ENCODE measurements at regions not wholly inside any gene's neighbourhood (a gene's known extent, or its start where the extent isn't known, plus 50 kb on each side); places are given as distances from the start of the nearest gene placed in this dataset.

DNA sequence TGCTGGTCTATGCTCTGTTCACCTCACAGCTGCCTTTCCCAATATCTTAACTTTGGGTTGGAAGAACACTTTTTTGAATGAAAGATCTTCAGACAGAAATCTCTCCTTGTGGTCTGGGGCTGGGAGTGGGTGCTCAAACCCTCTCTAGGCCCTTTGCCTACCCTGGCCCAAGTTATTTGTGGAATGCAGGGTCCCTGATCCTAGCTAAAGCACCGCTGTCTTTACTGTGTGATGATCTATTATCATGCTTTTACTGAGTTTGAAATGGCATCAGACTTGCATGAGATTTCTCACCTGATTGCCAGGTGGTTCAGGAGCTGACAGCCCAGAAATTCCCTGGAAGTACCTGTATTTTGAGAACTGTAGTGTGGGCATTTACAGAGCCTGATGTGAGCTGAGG is 412.7 kb upstream of the ONECUT1 start:
- Histone ChIP-seq H3K4me2 (ENCODE audit: low read length) (no peak overlapping the region), H3K4me3 (ENCODE audit: low read length) (no peak overlapping the region), H3K79me2 (ENCODE audit: low read length) (no peaks in the 10 kb centered on the region), H3K27me3 (ENCODE audit: low read depth, low read length) (peaks cover 32% of the 10 kb centered on the region), H3K27ac (ENCODE audit: low read length) (no peak overlapping the region), H3K36me3 (replicated peaks; ENCODE audit: low read depth, low read length) (no peaks in the 10 kb centered on the region), H2AFZ (ENCODE audit: low read depth, low read length) (no peak overlapping the region), H3K9me3 (ENCODE audit: insufficient read depth, low read length) (no peaks in the 10 kb centered on the region), H3K4me1 (ENCODE audit: low read length) (no peaks in the 10 kb centered on the region), H4K20me1 (ENCODE audit: insufficient read depth, low read length) (no peaks in the 10 kb centered on the region), H3K9ac (ENCODE audit: low read length) (no peak overlapping the region)
- TF ChIP-seq CTCF (IDR thresholded peaks at IDR 0.05; ENCODE audit: low read depth, low read length) (no peak), EZH2phosphoT487 (IDR thresholded peaks at IDR 0.05; ENCODE audit: low read depth) (no peak)

DNA sequence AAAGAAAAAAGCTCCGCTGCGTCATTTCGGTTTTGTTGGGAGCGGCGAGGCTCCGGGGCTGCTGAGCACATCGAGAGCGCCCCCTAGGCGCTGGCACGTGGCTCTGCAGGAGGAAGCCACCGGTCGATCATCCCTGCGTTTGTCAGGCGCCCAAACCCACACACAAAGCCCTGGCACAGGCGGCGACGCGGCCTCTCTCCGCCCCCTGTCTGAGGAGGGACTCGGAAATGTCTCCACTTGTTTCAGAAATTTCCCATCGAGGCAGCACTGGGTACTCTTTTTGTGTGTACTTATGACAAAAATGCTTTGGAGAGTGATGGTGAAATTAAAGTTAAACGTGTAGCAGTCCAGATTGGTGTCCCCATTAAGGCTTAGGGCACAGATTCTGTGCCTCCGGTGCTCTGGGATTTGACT is 407.3 kb upstream of the ONECUT1 start:
- peaks cover 13% of the 10 kb centered on the region for H3K4me1 ChIP-seq (ENCODE audit: low read length)
- TF ChIP-seq CTCF (IDR thresholded peaks at IDR 0.05; ENCODE audit: low read depth, low read length) (peak; percentile 83), EZH2phosphoT487 (IDR thresholded peaks at IDR 0.05; ENCODE audit: low read depth) (no peak)
- H3K27me3 ChIP-seq (ENCODE audit: low read depth, low read length) = peaks cover 22% of the 10 kb centered on the region
- H3K27ac ChIP-seq (ENCODE audit: low read length) = no peak overlapping the region
- H3K9me3 ChIP-seq (ENCODE audit: insufficient read depth, low read length) = no peaks in the 10 kb centered on the region
- no peak overlapping the region for H3K9ac ChIP-seq (ENCODE audit: low read length)
- no peaks in the 10 kb centered on the region for H3K79me2 ChIP-seq (ENCODE audit: low read length)
- no peaks in the 10 kb centered on the region for H4K20me1 ChIP-seq (ENCODE audit: insufficient read depth, low read length)
- peak overlapping the region; percentile 63 for H3K4me2 ChIP-seq (ENCODE audit: low read length)
- H3K36me3 ChIP-seq (replicated peaks; ENCODE audit: low read depth, low read length) = no peaks in the 10 kb centered on the region
- H3K4me3 ChIP-seq (ENCODE audit: low read length) = peak overlapping the region; percentile 47
- no peak overlapping the region for H2AFZ ChIP-seq (ENCODE audit: low read depth, low read length)

GRCh38 chr15:53196788-53197187 is 406.7 kb upstream of the ONECUT1 start:
- Histone ChIP-seq H3K27me3 (ENCODE audit: low read depth, low read length) (peaks cover 22% of the 10 kb centered on the region), H3K9ac (ENCODE audit: low read length) (no peak overlapping the region), H2AFZ (ENCODE audit: low read depth, low read length) (no peak overlapping the region), H3K27ac (ENCODE audit: low read length) (no peak overlapping the region), H3K4me2 (ENCODE audit: low read length) (peak overlapping the region; percentile 63), H3K4me1 (ENCODE audit: low read length) (peaks cover 13% of the 10 kb centered on the region), H3K36me3 (replicated peaks; ENCODE audit: low read depth, low read length) (no peaks in the 10 kb centered on the region), H4K20me1 (ENCODE audit: insufficient read depth, low read length) (no peaks in the 10 kb centered on the region), H3K4me3 (ENCODE audit: low read length) (peak overlapping the region; percentile 47; the same call in 1 of the 2 replicates), H3K9me3 (ENCODE audit: insufficient read depth, low read length) (no peaks in the 10 kb centered on the region), H3K79me2 (ENCODE audit: low read length) (no peaks in the 10 kb centered on the region)
- TF ChIP-seq CTCF (IDR thresholded peaks at IDR 0.05; ENCODE audit: low read depth, low read length) = no peak
- no peak for TF ChIP-seq EZH2phosphoT487 (IDR thresholded peaks at IDR 0.05; ENCODE audit: low read depth)

DNA sequence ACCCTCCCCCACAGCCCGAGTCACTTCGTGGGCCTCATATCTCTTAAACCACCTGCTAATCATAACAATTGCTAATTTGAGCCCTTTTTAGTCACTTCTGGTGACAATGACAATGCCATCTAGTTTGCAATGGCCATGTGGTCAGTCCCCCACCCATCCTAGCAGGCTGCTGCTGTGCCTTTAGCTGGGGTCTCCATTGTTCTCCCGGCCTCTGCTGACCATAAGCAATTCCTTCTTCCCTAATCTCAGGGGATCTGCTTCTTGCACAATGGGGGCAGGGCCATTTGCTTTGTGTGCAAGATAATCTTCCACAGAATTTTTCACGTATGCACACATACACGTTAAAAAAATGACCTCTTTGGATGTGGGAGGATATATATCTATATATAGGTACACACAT is 406.1 kb upstream of the ONECUT1 start:
- Histone ChIP-seq H2AFZ (ENCODE audit: low read depth, low read length) (no peak overlapping the region), H3K4me3 (ENCODE audit: low read length) (no peak overlapping the region)

More for the DNA sequence above, 406.1 kb upstream of the ONECUT1 start:
- TF ChIP-seq CTCF (IDR thresholded peaks at IDR 0.05; ENCODE audit: low read depth, low read length) (no peak), EZH2phosphoT487 (IDR thresholded peaks at IDR 0.05; ENCODE audit: low read depth) (no peak)
- Histone ChIP-seq H3K79me2 (ENCODE audit: low read length) (no peaks in the 10 kb centered on the region), H3K9me3 (ENCODE audit: insufficient read depth, low read length) (no peaks in the 10 kb centered on the region), H3K4me2 (ENCODE audit: low read length) (no peak overlapping the region), H4K20me1 (ENCODE audit: insufficient read depth, low read length) (no peaks in the 10 kb centered on the region), H3K9ac (ENCODE audit: low read length) (no peak overlapping the region), H3K27ac (ENCODE audit: low read length) (no peak overlapping the region), H3K4me1 (ENCODE audit: low read length) (peaks cover 13% of the 10 kb centered on the region), H3K36me3 (replicated peaks; ENCODE audit: low read depth, low read length) (no peaks in the 10 kb centered on the region), H3K27me3 (ENCODE audit: low read depth, low read length) (peaks cover 18% of the 10 kb centered on the region)
